HCEC 1CT (cell line): ENCODE measurements at regions not wholly inside any gene's neighbourhood (a gene's known extent, or its start where the extent isn't known, plus 50 kb on each side); places are given as distances from the start of the nearest gene placed in this dataset.
"Not testable (repeated sequence)": the region's sequence is repeated elsewhere in the genome, so short reads cannot be mapped to it uniquely, and the experiment has no call there.

Experiments used
- DNase-seq: peaks from one replicate; pipeline ENCODE4 v3.0.0-alpha.2; 2017

DNA sequence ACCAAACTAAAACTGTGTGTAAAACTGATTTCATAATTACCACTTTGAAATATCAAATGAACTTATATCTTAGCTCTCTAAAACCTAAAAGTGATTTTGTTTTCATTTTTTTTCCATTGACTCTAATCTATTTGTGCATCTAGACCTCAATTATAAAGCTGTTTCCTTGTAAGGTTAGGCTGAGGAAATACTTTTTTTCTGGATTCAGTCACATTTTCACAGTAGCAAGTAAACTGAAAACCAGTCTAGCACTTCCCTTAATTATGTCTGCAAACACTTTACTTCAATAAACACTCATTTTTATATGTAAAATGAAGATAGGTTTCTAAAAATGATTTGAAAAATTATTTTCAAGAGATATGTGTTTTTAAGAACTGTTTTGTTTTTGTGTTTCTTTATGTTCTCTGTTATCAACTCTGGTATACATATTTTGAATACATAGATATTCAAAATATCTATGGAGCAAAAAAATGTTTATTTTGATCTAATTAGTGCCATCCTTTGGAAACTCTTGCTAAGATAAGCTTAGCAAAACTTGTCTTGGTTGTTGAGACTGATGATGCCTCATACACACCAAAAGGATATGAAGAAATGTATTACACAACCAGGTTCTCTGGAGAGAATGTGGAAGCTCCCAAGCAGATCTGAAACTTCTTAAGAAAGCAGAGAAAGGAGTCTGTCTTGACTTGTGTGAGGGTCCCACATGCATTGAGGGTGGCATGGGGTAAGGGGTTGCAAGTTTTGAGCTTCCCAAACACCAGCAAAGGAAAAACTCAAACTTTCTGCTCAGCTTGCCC lies 1887.4 kb downstream of the PCDH9 start:
- DNase-seq: no peak

DNA sequence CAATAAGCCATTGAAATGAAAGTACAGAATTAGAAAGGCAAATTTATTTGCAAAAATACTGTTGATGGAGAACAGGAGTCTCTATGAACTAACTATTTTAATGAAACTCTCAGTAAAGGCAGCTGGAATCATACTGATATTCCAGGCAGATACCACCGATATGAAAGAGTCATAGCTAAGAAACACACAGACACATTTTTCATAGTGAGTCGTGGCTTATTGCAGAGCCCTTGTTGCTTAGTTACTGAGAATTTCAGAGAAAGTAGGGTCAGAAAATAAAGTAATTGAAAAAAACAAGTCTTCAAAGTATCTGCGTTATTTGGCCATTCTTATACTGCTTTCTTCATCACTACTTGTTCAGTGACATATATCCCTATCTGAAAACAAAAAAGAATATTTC lies 1890.9 kb downstream of the PCDH9 start:
- DNase-seq: no peak

DNA sequence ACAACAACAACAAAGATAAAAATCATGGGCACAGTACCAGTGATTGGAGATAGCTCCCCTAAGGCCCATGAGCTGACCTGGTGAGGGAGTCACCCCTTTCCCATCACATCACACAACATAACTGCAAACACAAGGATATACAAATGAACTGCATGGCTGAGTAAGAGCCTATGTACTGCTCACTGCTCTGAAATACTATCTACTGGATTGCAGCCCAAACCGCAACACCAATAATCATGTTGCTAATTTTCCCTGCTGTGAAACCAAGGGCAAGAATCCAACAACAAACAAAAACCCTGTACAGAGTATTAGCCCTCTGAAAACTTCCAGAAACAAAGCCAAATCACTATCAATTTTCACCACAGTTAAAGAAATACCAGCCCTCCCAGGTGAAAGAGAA lies 1893.2 kb downstream of the PCDH9 start:
- DNase-seq: no peak

- DNase-seq: no peak
Observed at GRCh38 chr13:65336087-65336749, 1893.9 kb downstream of the PCDH9 start.

DNA sequence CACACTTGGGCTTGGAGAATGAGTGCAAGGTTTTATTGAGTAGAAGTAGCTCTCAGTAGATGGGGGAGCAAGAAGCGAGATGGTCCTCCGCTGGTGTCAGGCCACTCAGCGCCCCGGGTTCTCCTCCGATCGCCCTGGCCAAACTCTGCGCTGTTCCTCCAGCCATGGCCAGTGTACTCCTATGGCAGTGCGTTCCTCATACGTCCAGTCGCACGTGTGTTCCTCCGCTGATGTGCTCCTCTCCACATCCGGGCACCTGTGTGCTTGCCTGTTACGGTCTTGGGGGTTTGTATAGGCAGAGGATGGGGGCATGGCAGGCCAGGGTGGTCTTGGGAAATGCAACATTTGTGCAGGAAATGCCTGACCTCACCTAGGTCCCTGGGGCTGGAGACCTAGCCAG lies 1899.4 kb downstream of the PCDH9 start:
- DNase-seq: no peak

GRCh38 chr13:65330287-65330686 lies 1899.8 kb downstream of the PCDH9 start:
- DNase-seq: no peak

DNA sequence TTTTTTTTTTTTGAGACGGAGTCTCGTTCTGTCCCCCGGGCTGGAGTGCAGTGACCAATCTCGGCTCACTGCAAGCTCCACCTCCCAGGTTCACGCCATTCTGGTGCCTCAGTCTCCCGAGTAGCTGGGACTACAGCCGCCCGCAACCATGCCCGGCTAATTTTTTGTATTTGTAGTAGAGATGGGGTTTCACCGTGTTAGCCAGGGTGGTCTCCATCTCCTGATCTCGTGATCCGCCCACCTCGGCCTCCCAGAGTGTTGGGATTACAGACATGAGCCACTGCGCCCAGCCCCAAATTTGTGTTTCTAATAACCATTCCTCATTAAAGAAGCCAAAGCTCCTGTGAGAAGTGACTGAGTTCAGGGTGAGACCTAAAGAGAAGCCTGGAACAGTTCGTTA lies 1906.9 kb downstream of the PCDH9 start:
- DNase-seq: not testable (repeated sequence)

GRCh38 chr13:65321423-65321822 lies 1908.7 kb downstream of the PCDH9 start:
- not testable (repeated sequence) for DNase-seq

DNA sequence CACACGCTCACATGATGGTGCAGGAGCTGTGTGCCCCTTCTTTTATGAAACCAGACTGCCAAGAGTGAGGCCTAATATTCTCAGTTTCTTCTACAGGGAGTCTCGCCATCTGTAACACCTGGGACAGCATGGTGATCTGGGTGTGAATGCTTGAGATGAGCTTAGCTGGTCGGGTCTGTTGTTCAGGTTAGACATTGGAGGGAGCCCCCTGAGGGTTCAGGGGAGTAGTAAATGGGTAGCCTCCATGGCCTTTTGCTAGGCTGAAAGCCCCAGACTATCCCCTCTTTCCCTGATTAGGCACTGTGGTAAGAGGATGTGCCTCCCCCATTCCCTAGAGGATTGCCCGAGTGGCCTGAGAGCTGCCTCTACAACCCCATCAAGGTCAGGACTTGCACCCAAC lies 1916.1 kb downstream of the PCDH9 start:
- no peak for DNase-seq

DNA sequence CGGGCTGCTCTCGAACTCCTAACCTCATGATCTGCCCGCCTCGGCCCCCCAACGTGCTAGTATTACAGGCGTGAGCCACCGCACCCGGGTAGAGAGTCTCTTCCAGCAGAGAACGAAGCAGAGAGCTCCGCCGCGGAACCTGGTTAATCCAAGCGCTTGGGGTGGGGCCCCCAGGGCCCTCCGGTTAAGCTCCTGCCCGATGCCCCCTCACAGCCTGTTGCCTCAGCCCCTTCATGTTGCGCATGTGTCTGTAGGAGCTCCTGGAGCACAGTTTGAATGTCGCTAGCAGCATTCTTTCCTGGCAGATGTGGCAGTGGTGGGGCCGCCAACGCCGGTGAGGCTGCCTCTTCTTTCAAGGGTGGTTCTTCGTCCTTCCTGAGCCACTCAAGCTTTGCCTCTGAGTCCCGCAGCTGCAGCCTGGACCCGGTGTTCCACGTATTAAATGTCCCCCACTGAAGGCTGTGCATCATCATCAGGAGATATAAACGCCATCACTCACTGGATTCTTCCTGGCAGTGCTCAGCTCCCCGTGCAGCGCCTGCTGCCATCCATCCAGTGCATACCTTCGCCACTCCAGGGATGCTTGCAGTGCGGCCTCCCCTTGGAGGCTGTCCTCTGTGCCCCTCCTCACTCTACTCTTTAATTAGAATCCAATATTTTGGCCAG lies 1919.3 kb downstream of the PCDH9 start:
- DNase-seq: no peak

GRCh38 chr13:65309906-65310305 lies 1920.2 kb downstream of the PCDH9 start:
- DNase-seq: no peak

- DNase-seq: not testable (repeated sequence)
Observed at GRCh38 chr13:65308729-65309128, 1921.4 kb downstream of the PCDH9 start.

GRCh38 chr13:65307056-65307455 lies 1923.1 kb downstream of the PCDH9 start:
- DNase-seq: no peak

GRCh38 chr13:65302691-65303090 lies 1927.4 kb downstream of the PCDH9 start:
- no peak for DNase-seq

DNA sequence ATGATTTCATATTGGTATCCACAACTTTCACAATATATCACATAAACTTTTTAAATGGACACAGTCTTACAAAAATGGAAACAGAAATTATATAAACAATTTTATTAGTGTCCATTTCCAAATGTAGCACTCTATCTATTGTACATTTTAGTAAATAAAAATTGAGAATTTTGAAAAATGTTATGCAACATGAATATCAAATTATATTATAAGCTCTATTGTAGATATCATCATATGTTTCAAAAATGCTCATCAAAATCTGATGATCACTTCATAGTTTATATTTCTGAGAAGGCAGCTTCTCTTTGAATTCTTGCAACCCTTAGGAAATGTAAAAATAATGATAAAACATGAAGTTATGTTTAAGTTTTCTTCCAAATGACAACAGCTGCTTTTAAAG lies 1928.6 kb downstream of the PCDH9 start:
- DNase-seq: no peak

DNA sequence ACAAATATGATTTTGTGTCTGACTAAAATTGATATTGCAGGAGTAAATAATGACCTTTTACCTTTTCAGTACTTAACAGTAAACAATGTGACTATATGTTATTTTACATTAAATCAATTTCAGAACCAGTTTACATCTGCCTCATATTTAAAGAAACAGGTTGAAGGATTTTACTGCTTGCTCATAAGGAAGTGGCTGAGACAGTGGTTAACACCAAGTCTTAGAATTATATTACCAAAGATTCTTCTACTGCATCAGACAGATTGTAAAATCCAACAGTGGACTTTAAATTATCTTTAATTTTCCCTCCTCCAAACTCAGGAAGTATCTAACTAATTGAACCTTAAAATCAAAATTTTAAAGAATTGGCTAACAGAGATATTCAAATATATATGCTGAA lies 1929.9 kb downstream of the PCDH9 start:
- no peak for DNase-seq

DNA sequence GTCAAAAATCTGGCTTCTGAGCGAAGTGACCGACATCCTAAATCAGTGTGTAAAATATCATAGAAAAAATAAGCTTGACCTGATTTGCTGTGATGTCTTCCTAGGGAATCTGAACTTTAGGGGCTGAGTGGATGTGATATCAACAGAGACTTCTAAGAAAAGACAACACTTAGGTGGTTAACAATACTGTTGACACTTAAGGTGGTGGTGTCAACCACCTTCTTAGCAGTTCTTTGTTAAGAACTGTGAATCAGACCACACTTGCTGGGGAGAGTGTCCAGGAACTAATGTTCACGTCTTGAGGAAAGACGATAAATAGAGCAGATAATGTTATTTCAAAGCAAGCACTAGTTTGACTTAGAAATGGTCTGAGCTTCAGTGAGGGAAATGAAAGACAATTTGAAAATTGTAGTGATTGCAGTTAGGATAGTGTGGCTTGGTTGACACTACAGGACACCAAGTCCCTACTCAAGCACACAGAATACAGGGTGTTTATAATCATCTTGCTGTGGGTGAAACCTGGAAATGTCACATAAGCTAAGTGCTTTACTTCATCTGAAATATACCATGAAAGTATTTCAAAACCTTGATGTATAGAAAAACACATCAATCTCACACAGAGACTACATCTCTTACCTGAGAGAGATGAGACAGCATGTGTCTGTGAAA lies 1936.5 kb downstream of the PCDH9 start:
- no peak for DNase-seq

DNA sequence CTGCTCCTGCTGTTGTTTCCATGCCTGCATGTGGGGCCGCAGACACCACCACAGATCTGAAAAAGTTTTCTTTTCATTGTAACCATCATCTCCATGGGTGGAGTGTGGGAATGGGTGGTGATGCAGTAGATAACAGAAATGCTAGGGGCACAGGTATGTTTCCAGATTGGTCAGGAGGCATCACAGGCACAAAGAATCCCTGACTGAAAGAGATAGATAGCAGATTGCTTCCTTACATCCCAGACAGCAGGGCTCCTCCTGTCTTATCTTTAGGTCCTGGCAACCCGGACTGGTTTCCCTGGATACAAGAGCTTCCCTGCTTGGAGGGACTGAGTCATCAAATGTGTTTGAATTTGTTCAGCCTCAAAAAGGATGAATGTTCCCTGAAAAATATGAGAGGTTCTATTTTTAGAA lies 1937.6 kb downstream of the PCDH9 start:
- DNase-seq: no peak

DNA sequence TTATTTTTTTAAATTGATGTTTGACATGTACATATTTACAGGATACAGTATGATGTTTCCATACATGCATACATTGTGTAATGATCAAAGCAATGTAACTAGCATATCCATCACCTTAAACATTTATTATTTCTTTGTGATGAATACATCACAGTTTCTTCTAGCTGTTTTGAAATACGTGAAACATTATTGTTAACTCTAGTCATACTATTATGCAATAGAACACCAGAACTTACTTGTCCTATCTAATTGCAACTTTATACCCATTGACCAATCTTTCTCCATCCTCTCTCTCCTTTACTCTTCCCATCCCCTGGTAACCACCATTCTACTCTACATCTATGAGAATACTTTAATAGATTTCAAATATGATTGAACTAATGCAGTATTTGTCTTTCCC lies 1942.7 kb downstream of the PCDH9 start:
- no peak for DNase-seq

DNA sequence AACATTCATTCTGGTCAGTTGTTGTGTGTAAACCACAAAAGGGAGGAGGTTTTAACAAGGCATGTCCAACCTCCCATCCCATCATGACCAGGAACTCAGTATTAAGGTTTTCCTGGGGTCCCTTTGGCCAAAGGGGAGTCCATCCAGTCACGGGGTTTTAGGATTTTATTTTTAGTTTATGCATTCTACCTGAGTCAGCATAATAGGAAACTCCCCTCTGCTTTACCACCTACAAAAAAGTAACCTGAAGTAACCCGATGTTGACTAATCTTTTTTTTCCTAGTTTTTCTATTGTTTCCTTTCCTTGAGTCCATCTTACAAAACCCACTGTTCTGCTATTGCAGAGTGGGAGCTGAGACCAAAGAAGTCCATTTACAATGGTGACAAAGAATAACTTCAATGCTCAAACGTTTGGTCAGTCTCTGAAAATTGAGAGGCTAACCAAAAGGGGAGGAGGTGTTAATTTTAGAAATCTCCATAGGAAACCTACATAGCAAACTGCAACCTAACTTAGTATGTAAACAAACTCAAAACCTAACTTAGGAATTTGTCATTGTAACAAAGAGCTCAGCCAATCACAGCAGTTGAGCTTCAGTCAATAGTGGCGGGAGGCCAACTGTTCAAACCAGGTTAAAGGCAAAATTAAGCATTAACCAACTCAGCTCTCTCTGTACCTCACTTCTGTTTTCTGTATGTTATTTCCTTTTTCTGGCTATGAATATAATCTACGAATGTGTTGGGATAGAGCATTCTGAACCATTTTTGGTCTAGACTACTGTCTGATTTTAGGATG lies 1954.1 kb downstream of the PCDH9 start:
- DNase-seq: no peak

- no peak for DNase-seq
Observed at GRCh38 chr13:65275108-65275507, 1955.0 kb downstream of the PCDH9 start.

DNA sequence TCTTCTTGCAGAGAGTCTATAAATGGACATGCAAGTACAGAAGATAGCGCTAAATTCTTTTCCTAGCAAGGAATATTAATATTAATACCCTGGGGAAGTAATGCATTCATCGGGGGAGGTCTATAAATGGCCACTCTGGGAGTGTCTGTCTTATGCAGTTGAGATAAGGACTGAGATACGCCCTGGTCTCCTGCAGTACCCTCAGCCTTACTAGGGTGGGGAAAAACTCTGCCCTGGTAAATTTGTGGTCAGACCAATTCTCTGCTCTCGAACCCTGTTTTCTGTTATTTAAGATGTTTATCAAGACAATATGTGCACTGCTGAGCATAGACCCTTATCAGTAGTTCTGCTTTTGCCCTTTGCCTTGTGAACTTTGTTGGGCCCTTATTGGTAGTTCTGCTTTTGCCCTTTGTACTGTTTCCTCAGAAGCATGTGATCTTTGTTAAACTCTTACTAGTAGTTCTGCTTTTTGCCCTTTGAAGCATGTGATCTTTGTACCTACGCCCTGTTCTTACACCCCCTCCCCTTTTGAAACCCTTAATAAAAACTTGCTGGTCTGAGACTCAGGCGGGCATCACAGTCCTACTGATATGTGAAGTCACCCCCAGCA lies 1956.2 kb downstream of the PCDH9 start:
- not testable (repeated sequence) for DNase-seq
